K562 (cell line): ENCODE measurements at regions not wholly inside any gene's neighbourhood (a gene's known extent, or its start where the extent isn't known, plus 50 kb on each side); places are given as distances from the start of the nearest gene placed in this dataset.
"Not testable (repeated sequence)": the region's sequence is repeated elsewhere in the genome, so short reads cannot be mapped to it uniquely, and the experiment has no call there.

Source experiments
- BHLHE40 ChIP-seq: IDR thresholded peaks from 2 replicates; pipeline ENCODE4 v1.6.1; 2011; ENCODE audit warnings: low read length, improper control_type of control experiment
- CTCF ChIP-seq, 3 experiments: IDR thresholded peaks in 2 of 3; conservative IDR thresholded peaks in 1 of 3; 2 replicates each; pipeline ENCODE4 v1.5.1; 2011 to 2012; ENCODE audit warnings: low read length in 3 of 3, mild to moderate bottlenecking in 3 of 3, control low read depth in 2 of 3, improper control_type of control experiment in 1 of 3, inconsistent platforms in 1 of 3, low read depth in 1 of 3, mixed read lengths in 1 of 3, moderate library complexity in 1 of 3; ENCODE audit not compliant: insufficient read depth in 2 of 3
- FOXJ3 ChIP-seq: sonication (generic); formaldehyde crosslinking; IDR thresholded peaks from 2 replicates; pipeline ENCODE4 v1.4.0; 2020; ENCODE audit warnings: mild to moderate bottlenecking, missing genetic modification reagents
- ILF3 ChIP-seq: fragments of 450-650 bp; IDR thresholded peaks from 2 replicates; pipeline ENCODE4 v1.6.1; 2018; ENCODE audit warnings: antibody characterized with exemption, mild to moderate bottlenecking, moderate library complexity, borderline replicate concordance
- KDM5B ChIP-seq: fragments of 200-600 bp; sonication (generic); IDR thresholded peaks from 2 replicates; pipeline ENCODE4 v1.6.1; 2012; ENCODE audit warnings: low read depth, mild to moderate bottlenecking, moderate library complexity, low read length, control low read depth, inconsistent platforms; ENCODE audit not compliant: insufficient replicate concordance
- MGA ChIP-seq: fragments of 450-650 bp; IDR thresholded peaks from 2 replicates; pipeline ENCODE4 v1.6.1; 2016; ENCODE audit warnings: mild to moderate bottlenecking, moderate library complexity
- TARDBP ChIP-seq: fragments of 450-650 bp; IDR thresholded peaks from 2 replicates; pipeline ENCODE4 v1.6.1; 2016
- YBX1 ChIP-seq: fragments of 450-650 bp; IDR thresholded peaks from 2 replicates; pipeline ENCODE4 v1.7.1; 2016; ENCODE audit warnings: mild to moderate bottlenecking
- ZNF146 ChIP-seq: IDR thresholded peaks from one replicate; pipeline ENCODE4 v1.6.1; 2018; ENCODE audit warnings: missing compliant biosample characterization; ENCODE audit not compliant: unreplicated experiment
- ZNF584 ChIP-seq: fragments of 200-800 bp; sonication (Bioruptor generic); IDR thresholded peaks from 2 replicates; pipeline ENCODE4 v1.6.1; 2016; ENCODE audit warnings: low read depth, mild to moderate bottlenecking, missing genetic modification characterization, missing compliant biosample characterization

GRCh38 chr4:134621715-134622114, 420.1 kb upstream of the PABPC4L start:
- TF ChIP-seq ZNF584 (CRISPR knock-in tag); TARDBP; ZNF146 (CRISPR knock-in tag); FOXJ3 (CRISPR knock-in tag); YBX1; ILF3; MGA; KDM5B; CTCF (IDR thresholded peaks at IDR 0.05 in 2 of 3, conservative IDR thresholded peaks at IDR 0.05 in 1 of 3; ENCODE audit: insufficient read depth in 2 of 3, low read depth in 1 of 3, low read length in 3 of 3); BHLHE40: not testable (repeated sequence)
